GM13977 (cell line): ENCODE measurements at regions not wholly inside any gene's neighbourhood (a gene's known extent, or its start where the extent isn't known, plus 50 kb on each side); places are given as distances from the start of the nearest gene placed in this dataset.

Source experiments
- DNase-seq: peaks from one replicate; pipeline ENCODE4 v3.0.0; 2012; ENCODE audit warnings: low spot score
- CTCF ChIP-seq: IDR thresholded peaks from 2 replicates; pipeline ENCODE4 v1.5.1; 2012; ENCODE audit warnings: mild to moderate bottlenecking, control low read depth; ENCODE audit not compliant: insufficient read depth; ENCODE audit errors: extremely low read depth, missing control alignments
- in situ Hi-C: fragments of 300-500 bp; cut with MboI; formaldehyde crosslinking; loops from one replicate; pipeline ENCODE4 v1.12.0; 2022; ENCODE audit warnings: low sequenced_read_pairs, low pct_unique_long_range_greater_than_20kb, mixed read lengths, inconsistent platforms; ENCODE audit not compliant: unreplicated experiment

GRCh38 chr11:130671801-130672700, 223.6 kb downstream of the ADAMTS15 start:
- in situ Hi-C loops = no loop called here
- DNase-seq = no peak
- no peak for TF ChIP-seq CTCF

GRCh38 chr11:130672911-130673310, 224.5 kb downstream of the ADAMTS15 start:
- DNase-seq = no peak
- no peak for TF ChIP-seq CTCF
- in situ Hi-C loops = no loop called here

GRCh38 chr11:130673698-130674097, 225.3 kb downstream of the ADAMTS15 start:
- in situ Hi-C loops = no loop called here
- TF ChIP-seq CTCF = no peak
- DNase-seq = no peak

GRCh38 chr11:130674686-130675308, 226.4 kb downstream of the ADAMTS15 start:
- TF ChIP-seq CTCF = no peak
- in situ Hi-C loops = no loop called here
- no peak for DNase-seq

- DNase-seq = no peak
- in situ Hi-C loops = no loop called here
- no peak for TF ChIP-seq CTCF
These were observed 227.0 kb downstream of the ADAMTS15 start for GRCh38 chr11:130675371-130675821.

- in situ Hi-C loops = no loop called here
- DNase-seq = no peak
- no peak for TF ChIP-seq CTCF
These were observed 227.5 kb downstream of the ADAMTS15 start for GRCh38 chr11:130675917-130676316.
